ENCODE measurements at regions not wholly inside any gene's neighbourhood (a gene's known extent, or its start where the extent isn't known, plus 50 kb on each side); places are given as distances from the start of the nearest gene placed in this dataset.

DNA sequence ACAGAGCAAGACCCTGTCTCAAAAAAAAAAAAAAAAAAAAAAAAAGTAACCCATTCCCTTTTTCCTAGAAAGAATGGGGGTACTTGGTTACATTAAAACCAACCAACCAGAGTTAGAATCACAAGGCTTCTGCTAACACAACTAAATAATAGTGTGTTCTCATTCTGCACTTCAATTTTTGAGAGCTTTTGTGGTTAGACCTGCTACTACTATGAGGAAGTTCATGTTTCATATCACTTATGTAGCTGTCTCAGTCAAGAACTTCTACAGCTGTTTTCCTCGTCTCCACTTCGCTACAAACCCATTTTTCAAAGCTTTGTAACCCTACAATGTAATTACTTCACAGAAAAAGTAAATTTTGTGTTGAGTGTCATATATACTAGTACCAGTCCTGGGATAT lies 58.3 kb downstream of the PDHA2 start:
- Histone ChIP-seq H3K4me3 (ENCODE audit: insufficient read length, low read depth) (no peak overlapping the region), H3K9ac (ENCODE audit: insufficient read length, low read depth) (no peak overlapping the region), H3K9me3 (ENCODE audit: insufficient read depth, low read length) (no peaks in the 10 kb centered on the region), H3K4me1 (ENCODE audit: insufficient read depth, insufficient read length) (no peaks in the 10 kb centered on the region), H3K27me3 (ENCODE audit: insufficient read depth, insufficient read length) (no peaks in the 10 kb centered on the region), H3K36me3 (ENCODE audit: insufficient read depth, insufficient read length, low read length) (no peaks in the 10 kb centered on the region)
- no peak for DNase-seq (ENCODE audit: low read depth, low spot score)
- no peak for TF ChIP-seq ZNF274 (IDR thresholded peaks at IDR 0.05; ENCODE audit: low read depth, low read length)
- no peak for TF ChIP-seq YY1 (IDR thresholded peaks at IDR 0.05; ENCODE audit: insufficient read depth, insufficient read length)
- TF ChIP-seq SUZ12 (IDR thresholded peaks at IDR 0.05; ENCODE audit: extremely low read depth, insufficient read depth, insufficient read length) = no peak

GRCh38 chr4:95909211-95909610 lies 69.3 kb downstream of the PDHA2 start:
- Histone ChIP-seq H3K9me3 (ENCODE audit: insufficient read depth, low read length) (no peaks in the 10 kb centered on the region), H3K27me3 (ENCODE audit: insufficient read depth, insufficient read length) (no peaks in the 10 kb centered on the region), H3K36me3 (ENCODE audit: insufficient read depth, insufficient read length, low read length) (no peaks in the 10 kb centered on the region), H3K9ac (ENCODE audit: insufficient read length, low read depth) (no peak overlapping the region), H3K4me3 (ENCODE audit: insufficient read length, low read depth) (no peak overlapping the region), H3K4me1 (ENCODE audit: insufficient read depth, insufficient read length) (no peaks in the 10 kb centered on the region)
- DNase-seq (ENCODE audit: low read depth, low spot score) = no peak
- TF ChIP-seq YY1 (IDR thresholded peaks at IDR 0.05; ENCODE audit: insufficient read depth, insufficient read length) (no peak), SUZ12 (IDR thresholded peaks at IDR 0.05; ENCODE audit: extremely low read depth, insufficient read depth, insufficient read length) (no peak), ZNF274 (IDR thresholded peaks at IDR 0.05; ENCODE audit: low read depth, low read length) (no peak)

DNA sequence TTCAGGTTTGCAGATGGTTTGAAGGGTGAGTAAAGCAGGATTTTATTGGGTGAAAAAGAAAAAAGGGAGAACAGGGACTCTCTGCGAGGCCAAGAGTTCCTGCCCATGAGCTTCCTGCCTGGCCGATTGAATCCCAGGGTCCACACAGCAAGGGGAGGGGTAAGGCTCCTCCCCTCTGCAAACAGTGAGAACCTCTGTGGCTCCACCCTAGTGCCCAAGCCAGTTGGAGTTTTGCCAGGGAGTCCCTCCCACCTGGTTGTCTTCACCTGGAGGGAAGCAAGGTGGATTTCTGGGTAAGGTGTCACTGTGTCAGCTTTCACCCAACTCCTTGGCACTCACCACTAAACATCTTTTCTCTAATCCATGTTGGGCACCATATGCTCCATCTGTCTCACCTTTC lies 70.9 kb downstream of the PDHA2 start:
- no peaks in the 10 kb centered on the region for H3K36me3 ChIP-seq (ENCODE audit: insufficient read depth, insufficient read length, low read length)

DNA sequence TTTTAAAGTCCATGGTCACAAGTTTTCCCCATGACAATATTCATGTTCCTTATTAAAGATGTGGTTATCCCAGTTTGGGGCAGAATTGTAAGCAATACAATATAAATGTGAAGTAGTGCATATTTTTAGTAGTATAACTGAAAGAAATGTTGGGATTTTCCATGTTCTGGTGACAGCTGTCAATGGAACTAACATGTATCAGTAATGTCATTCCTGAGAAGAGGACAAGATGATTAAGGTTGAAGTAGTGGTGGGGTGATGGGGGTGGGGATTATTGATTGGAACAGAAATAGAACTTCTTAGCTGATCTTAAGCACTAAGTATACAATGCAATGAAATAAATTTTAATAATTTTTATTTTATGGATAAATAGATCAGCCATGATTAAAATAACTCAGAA lies 81.6 kb downstream of the PDHA2 start:
- TF ChIP-seq SUZ12 (IDR thresholded peaks at IDR 0.05; ENCODE audit: extremely low read depth, insufficient read depth, insufficient read length) (no peak), ZNF274 (IDR thresholded peaks at IDR 0.05; ENCODE audit: low read depth, low read length) (no peak), YY1 (IDR thresholded peaks at IDR 0.05; ENCODE audit: insufficient read depth, insufficient read length) (no peak)
- H3K9ac ChIP-seq (ENCODE audit: insufficient read length, low read depth) = no peak overlapping the region
- H3K9me3 ChIP-seq (ENCODE audit: insufficient read depth, low read length) = peaks cover 13% of the 10 kb centered on the region; the same call in 1 of the 2 replicates
- DNase-seq (ENCODE audit: low read depth, low spot score) = no peak
- H3K36me3 ChIP-seq (ENCODE audit: insufficient read depth, insufficient read length, low read length) = no peaks in the 10 kb centered on the region
- H3K27me3 ChIP-seq (ENCODE audit: insufficient read depth, insufficient read length) = no peaks in the 10 kb centered on the region
- no peaks in the 10 kb centered on the region for H3K4me1 ChIP-seq (ENCODE audit: insufficient read depth, insufficient read length)
- no peak overlapping the region for H3K4me3 ChIP-seq (ENCODE audit: insufficient read length, low read depth)

More for the DNA sequence above, 70.9 kb downstream of the PDHA2 start:
- Histone ChIP-seq H3K4me1 (ENCODE audit: insufficient read depth, insufficient read length) (no peaks in the 10 kb centered on the region), H3K27me3 (ENCODE audit: insufficient read depth, insufficient read length) (no peaks in the 10 kb centered on the region), H3K9ac (ENCODE audit: insufficient read length, low read depth) (no peak overlapping the region), H3K4me3 (ENCODE audit: insufficient read length, low read depth) (no peak overlapping the region), H3K9me3 (ENCODE audit: insufficient read depth, low read length) (no peaks in the 10 kb centered on the region)
- TF ChIP-seq SUZ12 (IDR thresholded peaks at IDR 0.05; ENCODE audit: extremely low read depth, insufficient read depth, insufficient read length) = no peak
- TF ChIP-seq ZNF274 (IDR thresholded peaks at IDR 0.05; ENCODE audit: low read depth, low read length) = no peak
- TF ChIP-seq YY1 (IDR thresholded peaks at IDR 0.05; ENCODE audit: insufficient read depth, insufficient read length) = no peak
- DNase-seq (ENCODE audit: low read depth, low spot score) = no peak

DNA sequence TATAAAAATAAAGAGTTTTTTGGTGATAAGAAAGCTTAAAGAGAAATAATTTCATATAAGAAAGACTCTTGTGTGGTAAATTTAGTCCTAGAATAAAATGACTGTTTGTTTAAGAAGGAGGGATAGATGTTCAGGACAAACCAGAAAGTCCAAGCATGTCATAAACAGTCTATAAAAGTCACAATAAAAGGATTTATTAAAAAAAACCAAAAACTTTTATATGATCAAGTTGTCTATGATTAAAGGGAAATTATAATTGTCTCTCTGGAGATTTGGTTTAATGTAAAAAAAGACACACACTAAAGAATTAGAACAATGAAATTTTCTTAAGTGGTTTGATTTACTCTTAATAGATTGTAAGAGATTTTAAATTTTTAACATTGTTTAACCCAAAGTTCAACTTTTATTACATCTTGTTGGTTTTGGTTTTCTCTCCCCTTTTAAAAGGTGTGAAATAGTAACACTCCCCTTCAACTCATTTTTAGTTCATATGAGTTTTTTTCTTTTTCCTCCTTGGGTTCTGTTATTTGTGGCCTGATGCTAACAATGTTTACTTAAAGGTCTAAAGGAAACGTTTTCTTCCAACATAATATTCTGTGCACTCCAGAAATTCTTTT lies 89.7 kb downstream of the PDHA2 start:
- Histone ChIP-seq H3K4me1 (ENCODE audit: insufficient read depth, insufficient read length) (no peaks in the 10 kb centered on the region), H3K36me3 (ENCODE audit: insufficient read depth, insufficient read length, low read length) (no peaks in the 10 kb centered on the region), H3K27me3 (ENCODE audit: insufficient read depth, insufficient read length) (no peaks in the 10 kb centered on the region), H3K9ac (ENCODE audit: insufficient read length, low read depth) (no peak overlapping the region), H3K4me3 (ENCODE audit: insufficient read length, low read depth) (no peak overlapping the region), H3K9me3 (ENCODE audit: insufficient read depth, low read length) (peaks cover 59% of the 10 kb centered on the region)
- no peak for DNase-seq (ENCODE audit: low read depth, low spot score)
- TF ChIP-seq YY1 (IDR thresholded peaks at IDR 0.05; ENCODE audit: insufficient read depth, insufficient read length) = no peak
- no peak for TF ChIP-seq SUZ12 (IDR thresholded peaks at IDR 0.05; ENCODE audit: extremely low read depth, insufficient read depth, insufficient read length)
- no peak for TF ChIP-seq ZNF274 (IDR thresholded peaks at IDR 0.05; ENCODE audit: low read depth, low read length)

- no peak for TF ChIP-seq YY1 (IDR thresholded peaks at IDR 0.05; ENCODE audit: insufficient read depth, insufficient read length)
- Histone ChIP-seq H3K9ac (ENCODE audit: insufficient read length, low read depth) (no peak overlapping the region), H3K27me3 (ENCODE audit: insufficient read depth, insufficient read length) (no peaks in the 10 kb centered on the region), H3K36me3 (ENCODE audit: insufficient read depth, insufficient read length, low read length) (no peaks in the 10 kb centered on the region), H3K4me1 (ENCODE audit: insufficient read depth, insufficient read length) (no peaks in the 10 kb centered on the region), H3K4me3 (ENCODE audit: insufficient read length, low read depth) (no peak overlapping the region), H3K9me3 (ENCODE audit: insufficient read depth, low read length) (no peaks in the 10 kb centered on the region)
- DNase-seq (ENCODE audit: low read depth, low spot score) = no peak
Measured at GRCh38 chr4:95939141-95939540, 99.2 kb downstream of the PDHA2 start.

GRCh38 chr4:95949136-95949765 lies 109.4 kb downstream of the PDHA2 start:
- TF ChIP-seq SUZ12 (IDR thresholded peaks at IDR 0.05; ENCODE audit: extremely low read depth, insufficient read depth, insufficient read length) (no peak), ZNF274 (IDR thresholded peaks at IDR 0.05; ENCODE audit: low read depth, low read length) (no peak), YY1 (IDR thresholded peaks at IDR 0.05; ENCODE audit: insufficient read depth, insufficient read length) (no peak)
- H3K27me3 ChIP-seq (ENCODE audit: insufficient read depth, insufficient read length) = no peaks in the 10 kb centered on the region
- H3K36me3 ChIP-seq (ENCODE audit: insufficient read depth, insufficient read length, low read length) = no peaks in the 10 kb centered on the region
- H3K9ac ChIP-seq (ENCODE audit: insufficient read length, low read depth) = no peak overlapping the region
- H3K9me3 ChIP-seq (ENCODE audit: insufficient read depth, low read length) = peaks cover 5% of the 10 kb centered on the region; the same call in 1 of the 2 replicates
- H3K4me3 ChIP-seq (ENCODE audit: insufficient read length, low read depth) = no peak overlapping the region
- peaks cover 5% of the 10 kb centered on the region for H3K4me1 ChIP-seq (ENCODE audit: insufficient read depth, insufficient read length)
- no peak for DNase-seq (ENCODE audit: low read depth, low spot score)
